Panc1 (cell line): ENCODE measurements at regions not wholly inside any gene's neighbourhood (a gene's known extent, or its start where the extent isn't known, plus 50 kb on each side); places are given as distances from the start of the nearest gene placed in this dataset.

Experiments used
- POLR2AphosphoS5 ChIP-seq: IDR thresholded peaks from 2 replicates; pipeline ENCODE4 v1.6.1; 2012; ENCODE audit warnings: mild to moderate bottlenecking, low read depth, low read length, moderate library complexity
- SIN3A ChIP-seq: IDR thresholded peaks from 2 replicates; pipeline ENCODE4 v1.6.1; 2012; ENCODE audit warnings: low read depth, mild to moderate bottlenecking, low read length, moderate library complexity, borderline replicate concordance; ENCODE audit not compliant: insufficient read depth
- TF ChIP-seq, protein P1 (sequence below): fragments of 450-650 bp; IDR thresholded peaks from 2 replicates; pipeline ENCODE4 v1.5.1; 2017; ENCODE audit warnings: mild to moderate bottlenecking
- TF ChIP-seq, protein P2 (sequence below), 2 experiments: IDR thresholded peaks; 2 replicates each; pipeline ENCODE4 v1.6.1; 2011 to 2012; ENCODE audit warnings: low read depth in 2 of 2, control low read depth in 1 of 2, low read length in 1 of 2, mild to moderate bottlenecking in 1 of 2, moderate library complexity in 1 of 2; ENCODE audit not compliant: insufficient read depth in 1 of 2

DNA sequence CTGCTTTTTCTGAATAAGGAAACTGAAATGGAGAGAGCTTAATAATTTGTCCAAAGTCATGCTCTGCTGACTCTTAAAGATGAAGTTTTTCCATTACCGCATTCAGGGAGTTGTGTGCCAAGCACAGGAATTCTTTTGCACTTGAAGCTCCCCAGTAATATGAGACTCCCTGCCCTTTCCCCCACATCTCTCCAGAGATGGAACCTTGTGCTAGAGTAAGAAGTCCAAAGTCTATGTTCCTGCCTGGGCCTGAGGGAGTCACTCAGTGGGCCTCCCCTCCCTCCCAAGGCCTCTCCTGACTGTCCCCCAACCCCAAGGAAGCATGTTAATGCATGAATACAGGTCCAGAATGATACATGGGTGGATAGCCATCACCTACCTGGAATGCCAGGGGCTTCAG lies 173.3 kb upstream of the SEMA6A start:
- TF ChIP-seq, protein P1, sequence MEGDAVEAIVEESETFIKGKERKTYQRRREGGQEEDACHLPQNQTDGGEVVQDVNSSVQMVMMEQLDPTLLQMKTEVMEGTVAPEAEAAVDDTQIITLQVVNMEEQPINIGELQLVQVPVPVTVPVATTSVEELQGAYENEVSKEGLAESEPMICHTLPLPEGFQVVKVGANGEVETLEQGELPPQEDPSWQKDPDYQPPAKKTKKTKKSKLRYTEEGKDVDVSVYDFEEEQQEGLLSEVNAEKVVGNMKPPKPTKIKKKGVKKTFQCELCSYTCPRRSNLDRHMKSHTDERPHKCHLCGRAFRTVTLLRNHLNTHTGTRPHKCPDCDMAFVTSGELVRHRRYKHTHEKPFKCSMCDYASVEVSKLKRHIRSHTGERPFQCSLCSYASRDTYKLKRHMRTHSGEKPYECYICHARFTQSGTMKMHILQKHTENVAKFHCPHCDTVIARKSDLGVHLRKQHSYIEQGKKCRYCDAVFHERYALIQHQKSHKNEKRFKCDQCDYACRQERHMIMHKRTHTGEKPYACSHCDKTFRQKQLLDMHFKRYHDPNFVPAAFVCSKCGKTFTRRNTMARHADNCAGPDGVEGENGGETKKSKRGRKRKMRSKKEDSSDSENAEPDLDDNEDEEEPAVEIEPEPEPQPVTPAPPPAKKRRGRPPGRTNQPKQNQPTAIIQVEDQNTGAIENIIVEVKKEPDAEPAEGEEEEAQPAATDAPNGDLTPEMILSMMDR = no peak
- TF ChIP-seq, protein P2, sequence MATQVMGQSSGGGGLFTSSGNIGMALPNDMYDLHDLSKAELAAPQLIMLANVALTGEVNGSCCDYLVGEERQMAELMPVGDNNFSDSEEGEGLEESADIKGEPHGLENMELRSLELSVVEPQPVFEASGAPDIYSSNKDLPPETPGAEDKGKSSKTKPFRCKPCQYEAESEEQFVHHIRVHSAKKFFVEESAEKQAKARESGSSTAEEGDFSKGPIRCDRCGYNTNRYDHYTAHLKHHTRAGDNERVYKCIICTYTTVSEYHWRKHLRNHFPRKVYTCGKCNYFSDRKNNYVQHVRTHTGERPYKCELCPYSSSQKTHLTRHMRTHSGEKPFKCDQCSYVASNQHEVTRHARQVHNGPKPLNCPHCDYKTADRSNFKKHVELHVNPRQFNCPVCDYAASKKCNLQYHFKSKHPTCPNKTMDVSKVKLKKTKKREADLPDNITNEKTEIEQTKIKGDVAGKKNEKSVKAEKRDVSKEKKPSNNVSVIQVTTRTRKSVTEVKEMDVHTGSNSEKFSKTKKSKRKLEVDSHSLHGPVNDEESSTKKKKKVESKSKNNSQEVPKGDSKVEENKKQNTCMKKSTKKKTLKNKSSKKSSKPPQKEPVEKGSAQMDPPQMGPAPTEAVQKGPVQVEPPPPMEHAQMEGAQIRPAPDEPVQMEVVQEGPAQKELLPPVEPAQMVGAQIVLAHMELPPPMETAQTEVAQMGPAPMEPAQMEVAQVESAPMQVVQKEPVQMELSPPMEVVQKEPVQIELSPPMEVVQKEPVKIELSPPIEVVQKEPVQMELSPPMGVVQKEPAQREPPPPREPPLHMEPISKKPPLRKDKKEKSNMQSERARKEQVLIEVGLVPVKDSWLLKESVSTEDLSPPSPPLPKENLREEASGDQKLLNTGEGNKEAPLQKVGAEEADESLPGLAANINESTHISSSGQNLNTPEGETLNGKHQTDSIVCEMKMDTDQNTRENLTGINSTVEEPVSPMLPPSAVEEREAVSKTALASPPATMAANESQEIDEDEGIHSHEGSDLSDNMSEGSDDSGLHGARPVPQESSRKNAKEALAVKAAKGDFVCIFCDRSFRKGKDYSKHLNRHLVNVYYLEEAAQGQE (IDR thresholded peaks at IDR 0.05; ENCODE audit: insufficient read depth in 1 of 2, low read depth in 2 of 2, low read length in 1 of 2) = no peak
- TF ChIP-seq POLR2AphosphoS5 = no peak
- no peak for TF ChIP-seq SIN3A
